ENCODE measurements at regions not wholly inside any gene's neighbourhood (a gene's known extent, or its start where the extent isn't known, plus 50 kb on each side); places are given as distances from the start of the nearest gene placed in this dataset.

- no peak for TF ChIP-seq CTCF (IDR thresholded peaks at IDR 0.05)
- no peak for TF ChIP-seq POLR2AphosphoS5 (IDR thresholded peaks at IDR 0.05)
- TF ChIP-seq POLR2A (IDR thresholded peaks at IDR 0.05), result no peak
Observed at GRCh38 chr7:159215076-159215475, 70.4 kb upstream of the VIPR2 start.
